ENCODE measurements at regions not wholly inside any gene's neighbourhood (a gene's known extent, or its start where the extent isn't known, plus 50 kb on each side); places are given as distances from the start of the nearest gene placed in this dataset.
A peak's percentile ranks its signal among the peaks of the same experiment; 100 is the strongest.
"Not testable (repeated sequence)": the region's sequence is repeated elsewhere in the genome, so short reads cannot be mapped to it uniquely, and the experiment has no call there.

DNA sequence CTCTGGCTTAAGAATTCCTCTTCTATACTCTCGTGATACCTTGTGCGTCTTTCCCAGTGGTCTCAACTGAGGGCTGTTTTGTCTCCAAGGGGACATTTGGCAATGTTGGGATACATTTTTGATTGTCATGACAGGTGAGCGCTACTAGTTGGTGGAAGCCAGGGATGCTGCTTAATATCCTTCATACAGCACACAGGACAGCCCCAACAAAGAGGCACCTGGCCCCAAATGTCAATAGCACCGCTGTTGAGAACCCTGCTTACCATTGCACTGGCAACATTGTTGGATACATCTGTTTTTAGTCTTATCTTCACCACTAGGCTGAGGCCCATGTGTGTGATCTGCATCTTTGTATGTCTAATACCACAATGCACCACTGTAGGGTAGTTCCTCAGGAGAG, 114.1 kb downstream of the C9orf152 start:
- no peak for DNase-seq (ENCODE audit: low spot score)

DNA sequence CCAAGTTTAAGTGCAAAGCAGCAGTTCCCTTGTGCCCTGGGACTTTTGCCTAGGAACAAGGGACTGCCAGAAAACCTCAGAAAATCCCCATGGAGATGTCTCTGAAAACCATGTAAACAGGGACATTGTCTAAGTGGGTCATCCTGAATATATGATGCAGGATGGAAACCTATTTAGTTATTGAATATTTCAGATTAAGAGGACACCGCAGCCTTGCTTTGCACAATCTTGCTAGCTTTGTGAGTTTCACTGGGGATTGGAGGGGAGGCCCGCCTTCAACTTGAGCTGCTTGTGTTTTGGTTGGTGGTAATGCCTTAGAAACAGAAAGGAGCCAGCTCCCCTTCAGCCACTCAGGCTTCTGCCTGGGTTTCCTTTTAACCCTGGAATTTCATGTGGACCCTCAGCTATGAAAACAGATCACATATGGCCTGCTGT, 112.8 kb downstream of the C9orf152 start:
- no peak for DNase-seq (ENCODE audit: low spot score)

DNA sequence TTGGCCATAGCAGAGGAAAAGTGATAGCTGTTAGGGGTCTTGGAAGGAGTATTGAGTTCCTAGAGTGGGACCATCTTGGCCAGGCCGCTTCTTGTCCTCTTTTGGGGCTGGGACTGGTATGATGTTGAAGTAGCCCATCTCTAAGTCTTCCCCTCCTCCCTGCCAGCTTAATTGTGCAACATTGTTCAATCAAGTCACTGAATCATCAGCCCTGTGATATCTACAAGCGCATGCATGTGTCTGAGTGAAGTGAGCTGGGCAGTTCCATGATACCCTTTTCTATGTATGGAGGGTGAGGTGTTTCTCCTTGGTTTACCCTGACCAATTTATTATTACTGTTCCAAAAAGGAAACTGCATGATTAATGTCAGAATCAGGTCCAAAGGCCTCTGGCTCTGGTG, 112.2 kb downstream of the C9orf152 start:
- DNase-seq (ENCODE audit: low spot score), result no peak

DNA sequence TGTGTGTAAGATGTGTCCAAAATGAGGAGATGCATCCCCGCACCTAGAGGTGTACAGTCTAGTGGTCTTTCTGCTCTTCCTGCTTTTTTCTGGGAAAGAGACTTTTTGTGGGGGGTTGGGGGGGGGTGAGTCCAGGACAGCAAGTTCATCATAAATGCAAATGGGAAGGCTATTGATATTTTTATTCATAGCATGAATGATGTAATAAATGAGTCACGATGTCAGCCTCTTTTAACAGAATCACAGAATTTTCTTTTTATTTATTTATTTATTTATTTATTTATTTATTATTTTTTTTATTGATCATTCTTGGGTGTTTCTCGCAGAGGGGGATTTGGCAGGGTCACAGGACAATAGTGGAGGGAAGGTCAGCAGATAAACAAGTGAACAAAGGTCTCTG, 111.3 kb downstream of the C9orf152 start:
- not testable (repeated sequence) for DNase-seq (ENCODE audit: low spot score)

DNA sequence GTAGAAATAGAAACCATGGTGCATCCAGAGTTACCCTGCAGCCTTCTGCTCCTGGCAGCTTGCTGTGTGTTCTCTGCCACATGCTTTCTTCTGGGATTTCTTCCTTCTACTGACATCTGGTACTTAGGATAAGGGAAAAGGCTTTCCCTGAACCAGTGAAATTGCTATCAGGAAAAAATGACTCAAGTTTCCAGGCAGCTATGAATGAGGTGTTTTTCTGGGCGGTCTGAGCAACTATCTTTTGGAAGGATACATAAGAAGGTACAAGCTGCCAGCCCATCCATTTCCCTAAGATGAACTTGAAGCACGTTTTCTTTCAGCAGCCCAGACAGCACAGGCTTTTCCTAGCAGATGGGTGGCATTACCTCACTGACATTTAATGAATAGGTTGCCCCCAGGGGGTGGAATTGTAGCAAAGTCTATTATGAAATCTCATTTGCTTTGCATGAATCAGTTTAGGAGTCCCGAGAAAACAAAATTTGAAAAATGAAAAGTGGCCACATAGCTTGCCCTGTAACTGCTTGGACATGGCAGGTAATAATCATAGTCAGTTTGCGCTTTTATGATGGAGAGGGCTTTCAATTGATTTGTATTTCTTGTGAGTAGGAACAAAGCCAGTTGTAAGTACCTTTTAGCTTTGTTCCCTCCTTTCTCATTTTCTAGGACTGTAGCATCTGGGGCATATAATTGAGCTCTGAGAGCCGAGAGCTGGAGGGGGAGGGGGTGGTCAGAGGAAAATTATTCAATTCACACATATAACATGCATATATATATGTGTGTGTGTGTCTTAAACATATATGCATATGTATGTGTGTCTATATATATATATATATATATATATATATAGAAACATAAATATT, 108.5 kb downstream of the C9orf152 start:
- no peak for DNase-seq (ENCODE audit: low spot score)

DNA sequence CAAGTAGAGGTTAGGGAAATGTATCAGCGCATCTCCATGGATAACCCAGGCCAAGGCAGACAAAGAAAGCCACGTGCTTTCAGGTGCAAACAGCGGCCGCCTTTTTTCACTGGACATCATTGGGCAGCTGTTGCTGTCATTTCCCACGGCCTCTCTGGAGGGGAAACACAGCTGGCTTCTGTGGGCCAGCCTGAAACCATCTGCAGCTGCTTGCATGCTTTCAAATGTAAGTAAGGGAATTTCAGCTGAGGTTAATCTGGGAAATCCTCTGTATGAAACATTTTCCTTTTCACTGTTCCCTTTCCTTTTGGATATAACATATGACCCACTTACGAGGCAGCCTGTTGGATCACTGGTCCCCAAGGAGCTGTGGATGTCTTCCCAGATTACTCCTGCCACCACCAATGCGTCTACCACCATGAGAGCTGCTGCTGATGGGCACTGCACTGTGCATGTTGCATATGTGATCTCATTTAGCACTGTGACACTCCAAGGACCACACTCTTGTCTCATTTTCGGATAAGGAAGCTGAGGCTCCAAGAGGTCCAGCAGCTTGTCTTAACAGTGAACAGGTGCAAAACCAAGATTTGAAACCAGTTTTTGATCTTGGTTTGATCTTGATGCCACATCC, 106.3 kb downstream of the C9orf152 start:
- no peak for DNase-seq (ENCODE audit: low spot score)

DNA sequence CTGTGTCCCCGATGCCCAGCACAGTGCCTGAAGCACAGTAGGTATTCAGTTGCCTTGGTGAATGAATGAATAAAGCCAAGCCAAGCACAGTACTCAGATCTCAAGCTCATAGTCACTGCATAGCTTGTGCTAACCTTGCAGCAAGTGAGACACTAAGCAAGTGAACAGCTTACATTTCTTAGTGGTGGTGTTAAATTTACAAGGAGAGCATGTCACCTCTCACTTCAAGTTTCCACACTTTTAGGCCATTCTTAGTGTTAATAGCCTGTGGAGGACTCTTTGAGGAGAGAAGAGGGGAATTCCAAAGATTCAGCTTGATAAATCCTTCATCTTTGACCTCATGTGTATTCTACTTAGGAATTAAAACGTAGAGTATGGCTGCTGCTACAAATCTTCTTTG, 104.7 kb downstream of the C9orf152 start:
- DNase-seq (ENCODE audit: low spot score), result no peak

DNA sequence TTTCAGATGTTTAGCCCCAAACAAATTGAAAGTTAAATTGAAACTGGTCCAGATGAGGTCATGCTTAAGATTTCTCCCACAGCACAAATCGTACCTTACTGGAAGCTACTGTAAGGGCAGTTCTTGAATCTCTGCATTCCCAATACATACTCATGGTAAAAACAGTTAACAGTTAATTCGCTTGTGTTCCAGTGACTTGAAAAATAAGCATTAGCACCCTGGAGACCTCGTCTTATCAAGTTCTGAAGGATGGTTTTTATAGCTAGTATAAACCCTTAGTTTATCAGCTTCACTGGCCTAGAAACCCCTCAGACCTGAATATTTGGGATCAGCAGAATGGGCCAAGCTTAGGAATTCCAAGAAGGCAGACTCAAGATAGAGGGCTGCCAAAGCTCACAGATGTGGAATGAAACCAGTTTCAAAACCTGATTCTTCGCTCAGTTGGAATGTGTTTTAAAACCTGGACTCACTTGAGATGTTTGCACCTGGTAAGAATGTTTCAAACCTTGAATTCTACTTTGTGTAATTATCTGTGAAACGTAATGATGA, 103.6 kb downstream of the C9orf152 start:
- no peak for DNase-seq (ENCODE audit: low spot score)

DNA sequence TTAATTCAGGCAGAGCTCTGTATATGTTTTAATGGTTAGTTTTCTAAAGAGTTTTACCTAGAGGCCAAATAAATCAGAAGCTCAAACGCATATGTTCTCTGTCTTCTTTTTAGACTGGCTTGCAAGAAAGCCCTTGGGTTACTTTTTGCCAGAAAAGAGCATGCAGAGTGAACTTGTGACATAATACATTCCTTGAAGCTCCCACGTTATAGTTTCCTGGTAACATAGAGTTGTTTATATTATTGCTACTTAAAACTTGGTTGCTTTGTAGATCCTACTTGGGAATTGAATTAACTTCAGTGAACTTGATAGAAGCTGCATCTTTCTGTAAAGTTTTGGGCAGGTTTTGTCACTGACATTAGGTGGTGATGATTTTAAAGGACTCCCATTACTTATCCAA, 102.9 kb downstream of the C9orf152 start:
- DNase-seq (ENCODE audit: low spot score), result no peak

DNA sequence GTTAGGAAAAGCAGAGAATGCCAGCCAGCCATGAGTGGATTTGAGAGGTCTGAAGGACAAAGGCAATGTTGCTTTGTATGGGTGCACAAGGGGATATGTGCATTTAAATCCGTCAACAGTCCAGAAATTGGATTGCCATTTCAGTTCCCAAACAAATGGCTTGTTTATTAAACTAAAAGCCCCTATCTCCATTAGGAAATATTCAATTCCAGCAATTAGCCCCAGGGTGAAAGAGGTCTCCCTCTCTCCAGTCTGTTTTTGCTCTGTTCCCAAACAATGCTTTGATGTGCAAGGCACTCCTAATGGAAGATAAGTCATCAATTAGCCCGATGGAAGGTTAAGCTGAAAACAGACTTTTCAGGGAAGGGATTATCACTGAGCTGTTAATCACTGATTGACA, 101.3 kb downstream of the C9orf152 start:
- no peak for DNase-seq (ENCODE audit: low spot score)

DNA sequence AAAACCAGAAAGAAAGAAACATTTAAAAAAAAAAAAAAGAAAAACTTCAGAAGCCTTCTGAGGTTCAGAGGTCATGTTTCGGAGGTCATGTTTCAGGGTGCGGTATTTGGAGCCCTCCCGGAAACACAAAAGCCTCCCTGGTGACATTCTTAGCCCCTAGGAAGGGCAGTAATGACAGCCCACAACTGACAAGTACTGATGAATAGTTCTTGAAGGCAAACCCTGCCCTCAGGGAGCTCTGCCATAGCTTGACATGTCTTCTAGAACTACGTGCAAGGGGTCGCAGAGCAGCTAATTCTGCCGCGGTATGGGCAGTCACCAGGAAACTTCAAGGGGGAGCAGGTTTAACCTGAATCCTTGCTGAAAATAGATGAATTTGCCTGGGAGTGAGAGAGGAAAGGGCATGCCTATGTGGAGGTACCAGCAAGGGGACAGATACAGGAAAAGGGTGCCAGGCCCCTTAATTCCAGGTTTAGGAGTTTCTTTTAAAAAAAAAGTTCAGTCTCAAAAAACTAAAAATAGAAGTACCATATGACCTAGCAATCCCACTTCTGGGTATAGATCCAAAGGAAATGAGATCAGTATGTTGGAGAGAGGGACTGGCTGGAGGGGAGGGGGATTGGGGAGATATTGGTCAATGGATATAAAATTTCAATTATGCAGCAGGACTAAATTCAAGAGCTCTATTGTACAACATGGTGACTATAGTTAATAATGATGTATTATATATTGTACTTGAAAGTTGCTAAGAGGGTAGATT, 98.4 kb downstream of the C9orf152 start:
- DNase-seq (ENCODE audit: low spot score), result no peak

DNA sequence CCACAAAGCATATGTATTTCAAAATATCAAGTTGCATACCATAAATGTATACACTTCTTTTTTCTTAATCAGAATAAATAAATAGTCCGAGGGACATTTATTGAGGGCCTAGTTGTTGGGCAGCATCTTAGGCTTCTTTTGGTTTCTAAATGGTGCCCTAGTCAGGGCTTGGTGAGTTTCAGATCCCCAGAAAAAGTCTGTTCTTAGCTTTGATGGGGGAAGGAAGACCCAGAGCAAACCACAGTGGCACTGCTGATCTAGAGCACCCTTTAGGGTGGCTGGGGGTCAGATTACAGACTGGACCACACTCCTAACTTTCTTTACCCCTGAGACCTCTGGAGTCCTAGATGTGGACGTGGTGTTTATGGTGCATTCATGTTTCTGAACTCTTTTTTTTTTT, 97.8 kb downstream of the C9orf152 start:
- DNase-seq (ENCODE audit: low spot score), result no peak

DNA sequence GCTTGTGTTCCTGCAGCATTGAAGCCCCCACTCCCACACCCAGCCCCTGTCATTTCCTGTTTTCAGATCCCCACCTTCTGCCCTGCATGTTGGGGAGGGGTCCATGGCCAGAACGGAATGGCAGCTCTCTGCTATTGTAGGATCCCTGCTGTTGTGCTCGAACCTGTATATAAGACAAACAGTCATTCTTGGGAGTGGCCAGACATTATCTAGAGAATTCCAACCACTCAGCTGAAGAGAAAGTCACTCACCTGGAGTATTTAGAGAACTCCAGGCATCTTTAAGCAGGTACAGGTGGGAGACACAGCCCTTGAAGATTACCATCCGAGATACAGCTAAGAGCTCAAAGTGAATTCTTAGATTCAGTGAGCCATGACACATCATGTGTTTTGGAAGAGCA, 96.1 kb downstream of the C9orf152 start:
- no peak for DNase-seq (ENCODE audit: low spot score)

DNA sequence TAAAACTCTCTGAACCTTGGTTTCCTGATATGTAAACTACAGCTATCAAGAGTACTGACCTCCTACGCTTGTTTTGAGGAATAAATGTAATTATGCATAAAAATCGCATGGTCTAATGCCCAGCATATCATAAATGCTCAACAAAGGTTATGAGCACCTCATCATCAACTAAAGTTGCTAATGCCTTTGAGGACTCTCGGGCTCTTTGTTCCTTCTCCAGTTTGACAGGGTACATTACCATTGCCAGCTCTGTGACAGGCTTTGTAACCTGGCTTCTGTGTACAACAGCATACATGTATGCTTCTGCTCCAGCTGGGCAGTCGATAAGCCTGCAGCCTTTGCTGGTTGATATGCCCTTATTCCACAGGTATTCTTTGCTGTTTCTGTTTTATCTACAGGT, 95.2 kb downstream of the C9orf152 start:
- DNase-seq (ENCODE audit: low spot score), result no peak

DNA sequence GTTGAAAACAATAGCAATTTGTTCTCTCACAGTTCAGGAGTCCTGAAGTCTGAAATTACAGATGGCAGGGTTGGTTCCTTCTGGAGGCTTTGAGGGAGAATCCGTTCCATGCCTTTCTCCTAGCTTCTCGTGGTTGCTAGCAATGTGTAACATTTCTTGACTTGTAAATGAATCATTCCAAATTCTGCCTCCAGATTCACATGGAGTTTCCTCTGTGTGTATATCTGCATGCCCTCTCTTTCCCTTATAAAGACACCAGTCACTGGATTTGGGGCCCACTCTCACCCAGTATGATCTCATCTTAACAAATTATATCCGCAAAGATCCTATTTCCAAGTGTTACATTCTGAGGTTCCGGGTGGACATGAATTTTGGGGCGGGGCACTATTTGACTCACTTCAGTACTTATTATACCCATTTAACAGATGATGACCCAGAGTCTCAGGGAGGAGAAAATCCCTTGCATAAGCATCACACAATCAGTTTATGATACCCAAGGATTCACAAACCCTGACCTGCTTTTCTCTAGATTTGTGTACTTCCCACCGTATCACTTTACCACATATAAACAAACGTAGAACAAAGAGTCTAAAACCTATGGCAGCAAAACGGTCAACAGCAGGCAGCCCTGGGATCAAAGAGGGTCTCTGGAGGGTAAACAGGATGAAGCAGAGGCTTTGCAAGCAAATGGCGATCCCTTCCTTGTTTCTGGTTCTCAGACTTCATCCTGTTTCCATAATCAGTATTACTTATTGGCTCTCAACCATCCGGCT, 93.7 kb downstream of the C9orf152 start:
- DNase-seq (ENCODE audit: low spot score), result no peak

DNA sequence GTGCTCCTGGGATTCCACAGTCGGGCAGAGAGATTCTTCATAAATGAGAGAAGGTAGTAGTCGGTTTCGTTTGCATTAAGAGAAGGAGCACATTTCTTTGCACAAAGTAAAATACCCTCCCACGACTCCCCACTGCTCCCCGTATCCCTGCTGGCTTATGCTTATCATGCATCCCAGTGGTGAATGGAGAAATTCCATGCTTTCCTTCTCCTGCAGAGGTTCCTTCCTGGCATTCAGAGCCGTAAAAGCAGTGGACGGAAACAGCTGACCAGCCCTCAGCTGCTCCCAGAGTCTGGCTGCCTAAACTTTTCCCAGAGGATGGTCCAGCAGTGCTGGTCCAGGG, 93.1 kb downstream of the C9orf152 start:
- no peak for DNase-seq (ENCODE audit: low spot score)

DNA sequence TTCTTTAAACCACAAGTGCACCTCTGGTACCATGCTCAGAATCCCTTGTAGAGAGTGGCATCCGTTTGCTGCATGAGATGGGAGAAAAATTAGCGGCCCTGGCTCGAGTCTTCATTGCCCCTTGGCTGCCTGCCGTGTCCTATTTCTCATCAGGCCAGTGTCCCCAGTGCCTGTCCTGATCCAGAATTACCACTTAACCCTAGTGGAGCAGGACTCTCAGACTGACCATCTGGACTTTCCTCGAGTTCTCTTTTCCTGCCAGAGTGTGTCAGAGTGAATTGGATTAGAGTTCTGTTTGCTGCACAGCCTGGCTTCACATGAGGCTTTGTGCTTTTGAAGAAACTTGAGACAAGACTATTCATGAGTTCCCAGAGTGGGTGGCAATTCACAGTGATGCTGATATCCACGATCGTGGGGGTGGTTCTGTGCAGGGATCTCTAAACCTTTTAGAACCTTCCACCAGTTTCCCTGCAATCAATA, 92.6 kb downstream of the C9orf152 start:
- peak; percentile 35 for DNase-seq (ENCODE audit: low spot score)

DNA sequence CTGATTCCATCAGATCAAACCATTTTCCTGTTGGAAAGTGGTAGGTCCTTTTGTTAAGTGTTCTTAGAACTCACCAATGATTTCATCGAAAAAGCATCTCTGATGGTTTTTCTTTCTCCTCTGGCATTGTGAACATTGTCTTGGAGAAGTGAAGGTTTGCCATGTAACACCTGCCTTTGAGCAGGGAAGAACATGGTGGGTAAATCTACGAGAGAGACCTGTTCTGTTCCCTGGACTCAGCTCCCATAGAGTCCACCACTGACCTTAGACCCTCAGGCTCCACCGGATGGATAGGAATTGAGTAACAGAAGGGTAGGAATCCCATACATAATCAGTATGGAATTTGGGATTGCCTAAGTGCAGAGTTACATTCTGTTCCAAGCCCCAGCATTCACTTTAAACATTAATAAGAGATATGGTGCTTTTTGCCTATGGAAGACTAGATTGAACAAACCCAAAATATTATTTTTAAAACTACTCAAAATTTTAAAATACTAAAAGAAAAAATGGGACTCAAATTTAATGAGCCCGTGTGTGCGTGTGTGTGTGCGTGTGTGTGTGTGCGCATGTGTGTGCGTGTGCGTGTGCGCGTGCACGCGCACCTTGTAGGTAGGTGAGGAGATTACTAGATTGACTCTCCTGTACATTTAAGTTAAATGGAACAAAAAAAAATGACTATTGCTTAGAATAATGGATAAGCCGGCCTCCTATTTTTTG, 92.0 kb downstream of the C9orf152 start:
- no peak for DNase-seq (ENCODE audit: low spot score)

DNA sequence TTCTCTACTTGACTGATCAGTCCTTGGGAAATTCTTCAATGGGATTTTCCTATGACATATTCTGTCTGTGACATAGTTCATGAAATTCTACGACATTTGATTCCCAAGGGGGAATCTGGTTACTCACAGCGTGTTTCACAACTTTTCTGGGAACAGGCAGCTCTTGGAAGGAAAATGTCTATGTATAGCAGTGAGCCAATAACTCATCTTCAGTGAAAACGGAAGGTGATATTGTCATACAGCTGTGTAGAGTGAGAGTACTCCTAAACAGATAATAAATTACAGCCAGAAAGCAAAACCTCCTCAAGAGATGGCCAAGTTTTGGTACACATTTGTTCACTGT, 91.4 kb downstream of the C9orf152 start:
- DNase-seq (ENCODE audit: low spot score), result no peak

DNA sequence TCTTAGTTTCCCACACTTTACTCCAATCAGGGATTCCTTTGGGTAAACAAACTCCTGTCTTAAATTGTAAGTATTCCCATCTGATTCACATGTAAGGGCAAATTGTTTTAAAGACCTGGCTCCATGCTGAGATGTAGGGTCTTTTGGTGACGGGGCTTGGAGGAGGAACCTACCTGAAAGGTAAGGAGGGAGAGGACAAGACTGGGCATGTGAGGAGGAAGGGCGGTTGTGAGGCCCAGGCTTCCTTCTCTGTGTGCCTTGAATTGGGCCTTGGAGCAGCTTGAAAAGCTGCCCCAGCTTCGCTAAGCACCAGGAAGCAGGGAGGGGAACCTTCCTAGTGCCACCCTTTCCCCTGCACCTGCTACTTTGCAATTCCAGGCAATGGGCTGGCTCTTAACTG, 86.8 kb downstream of the C9orf152 start:
- DNase-seq (ENCODE audit: low spot score), result no peak
